ENCODE measurements at regions not wholly inside any gene's neighbourhood (a gene's known extent, or its start where the extent isn't known, plus 50 kb on each side); places are given as distances from the start of the nearest gene placed in this dataset.

GRCh38 chr20:60760256-60761000, 491.6 kb upstream of the CDH4 start:
- TF ChIP-seq CTCF (IDR thresholded peaks at IDR 0.05) = no peak
- H3K36me3 ChIP-seq = no peaks in the 10 kb centered on the region
- H3K4me1 ChIP-seq (ENCODE audit: control insufficient read depth in 1 of 2, insufficient read depth in 1 of 2, low read depth in 1 of 2, low read length in 1 of 2) = no peaks in the 10 kb centered on the region
- no peak overlapping the region for H3K4me3 ChIP-seq (ENCODE audit: low read depth in 1 of 2, low read length in 1 of 2)
- H3K9me3 ChIP-seq = no peaks in the 10 kb centered on the region
- H3K27me3 ChIP-seq = peaks cover 6% of the 10 kb centered on the region
- no peak overlapping the region for H3K27ac ChIP-seq

GRCh38 chr20:60761056-60761455, 491.0 kb upstream of the CDH4 start:
- Histone ChIP-seq H3K4me1 (ENCODE audit: control insufficient read depth in 1 of 2, insufficient read depth in 1 of 2, low read depth in 1 of 2, low read length in 1 of 2) (no peaks in the 10 kb centered on the region), H3K27me3 (peaks cover 11% of the 10 kb centered on the region), H3K36me3 (no peaks in the 10 kb centered on the region), H3K27ac (no peak overlapping the region), H3K9me3 (no peaks in the 10 kb centered on the region), H3K4me3 (ENCODE audit: low read depth in 1 of 2, low read length in 1 of 2) (no peak overlapping the region)
- no peak for TF ChIP-seq CTCF (IDR thresholded peaks at IDR 0.05)

- Histone ChIP-seq H3K36me3 (no peaks in the 10 kb centered on the region), H3K4me1 (ENCODE audit: control insufficient read depth in 1 of 2, insufficient read depth in 1 of 2, low read depth in 1 of 2, low read length in 1 of 2) (no peaks in the 10 kb centered on the region), H3K27ac (no peak overlapping the region), H3K4me3 (ENCODE audit: low read depth in 1 of 2, low read length in 1 of 2) (no peak overlapping the region), H3K27me3 (peaks cover 11% of the 10 kb centered on the region), H3K9me3 (no peaks in the 10 kb centered on the region)
- TF ChIP-seq CTCF (IDR thresholded peaks at IDR 0.05) = no peak
Measured at GRCh38 chr20:60762386-60762785, 489.7 kb upstream of the CDH4 start.

GRCh38 chr20:60764328-60764727, 487.7 kb upstream of the CDH4 start:
- no peaks in the 10 kb centered on the region for H3K36me3 ChIP-seq
- no peak overlapping the region for H3K4me3 ChIP-seq (ENCODE audit: low read depth in 1 of 2, low read length in 1 of 2)
- H3K4me1 ChIP-seq (ENCODE audit: control insufficient read depth in 1 of 2, insufficient read depth in 1 of 2, low read depth in 1 of 2, low read length in 1 of 2) = no peaks in the 10 kb centered on the region
- peaks cover 11% of the 10 kb centered on the region for H3K27me3 ChIP-seq
- TF ChIP-seq CTCF (IDR thresholded peaks at IDR 0.05) = no peak
- H3K9me3 ChIP-seq = no peaks in the 10 kb centered on the region
- H3K27ac ChIP-seq = no peak overlapping the region

GRCh38 chr20:60764771-60765170, 487.3 kb upstream of the CDH4 start:
- Histone ChIP-seq H3K27ac (no peak overlapping the region), H3K9me3 (no peaks in the 10 kb centered on the region), H3K4me1 (ENCODE audit: control insufficient read depth in 1 of 2, insufficient read depth in 1 of 2, low read depth in 1 of 2, low read length in 1 of 2) (no peaks in the 10 kb centered on the region), H3K36me3 (no peaks in the 10 kb centered on the region), H3K27me3 (peaks cover 11% of the 10 kb centered on the region), H3K4me3 (ENCODE audit: low read depth in 1 of 2, low read length in 1 of 2) (no peak overlapping the region)
- no peak for TF ChIP-seq CTCF (IDR thresholded peaks at IDR 0.05)
